ENCODE measurements at regions not wholly inside any gene's neighbourhood (a gene's known extent, or its start where the extent isn't known, plus 50 kb on each side); places are given as distances from the start of the nearest gene placed in this dataset.

- TF ChIP-seq CTCF (IDR thresholded peaks at IDR 0.05 in 2 of 3, conservative IDR thresholded peaks at IDR 0.05 in 1 of 3; ENCODE audit: control insufficient read depth in 2 of 3, extremely low read depth in 1 of 3, insufficient read depth in 1 of 3, low read depth in 3 of 3, low read length in 3 of 3), result no peak
- no peak for TF ChIP-seq EP300 (IDR thresholded peaks at IDR 0.05; ENCODE audit: borderline replicate concordance in 1 of 2, control insufficient read depth in 1 of 2, low read depth in 2 of 2, low read length in 2 of 2)
- no peak for TF ChIP-seq POLR2A (IDR thresholded peaks at IDR 0.05; ENCODE audit: low read depth, low read length)
- no peak for TF ChIP-seq ATF3 (IDR thresholded peaks at IDR 0.05; ENCODE audit: borderline replicate concordance, extremely low read depth, low read depth, low read length)
- no peak for TF ChIP-seq TARDBP (IDR thresholded peaks at IDR 0.05; ENCODE audit: borderline replicate concordance)
- no peak for TF ChIP-seq RAD51 (IDR thresholded peaks at IDR 0.05)
- no peak for TF ChIP-seq FOXM1 (IDR thresholded peaks at IDR 0.05; ENCODE audit: low read depth, low read length)
- no peak for TF ChIP-seq RELA (IDR thresholded peaks at IDR 0.05; ENCODE audit: borderline replicate concordance, partially characterized antibody)
- TF ChIP-seq RFX5 (IDR thresholded peaks at IDR 0.05; ENCODE audit: low read depth, low read length), result no peak
- TF ChIP-seq NRF1 (conservative IDR thresholded peaks at IDR 0.05; ENCODE audit: low read depth, low read length), result no peak
- no peak for TF ChIP-seq MTA3 (IDR thresholded peaks at IDR 0.05; ENCODE audit: borderline replicate concordance, low read length)
- no peak for TF ChIP-seq RCOR1 (conservative IDR thresholded peaks at IDR 0.05; ENCODE audit: low read depth, low read length)
- no peak for TF ChIP-seq POLR2AphosphoS5 (IDR thresholded peaks at IDR 0.05; ENCODE audit: low read length)
Observed at GRCh38 chr7:97578225-97578624, 153.7 kb upstream of the TAC1 start.

Measured in GM12878 (cell line).